ENCODE measurements at regions not wholly inside any gene's neighbourhood (a gene's known extent, or its start where the extent isn't known, plus 50 kb on each side); places are given as distances from the start of the nearest gene placed in this dataset.
"Not testable (repeated sequence)": the region's sequence is repeated elsewhere in the genome, so short reads cannot be mapped to it uniquely, and the experiment has no call there.

DNA sequence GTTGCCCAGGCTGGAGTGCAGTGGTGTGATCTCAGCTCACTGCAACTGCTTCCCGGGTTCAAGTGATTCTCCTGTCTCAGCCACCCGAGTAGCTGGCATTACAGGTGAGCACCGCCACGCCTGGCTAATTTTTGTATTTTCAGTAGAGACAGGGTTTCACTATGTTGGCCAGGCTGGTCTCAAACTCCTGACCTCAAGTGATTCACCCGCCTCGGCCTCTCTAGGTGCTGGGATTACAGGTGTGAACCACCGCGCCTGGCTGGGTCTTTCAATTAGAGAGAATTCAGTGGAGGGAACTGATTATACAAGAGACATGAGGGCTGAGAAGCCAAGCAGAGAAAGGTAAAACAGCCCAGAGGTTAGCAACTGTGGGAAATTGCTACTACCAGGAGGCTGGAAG is 78.6 kb upstream of the BRD7 start:
- DNase-seq = not testable (repeated sequence)

DNA sequence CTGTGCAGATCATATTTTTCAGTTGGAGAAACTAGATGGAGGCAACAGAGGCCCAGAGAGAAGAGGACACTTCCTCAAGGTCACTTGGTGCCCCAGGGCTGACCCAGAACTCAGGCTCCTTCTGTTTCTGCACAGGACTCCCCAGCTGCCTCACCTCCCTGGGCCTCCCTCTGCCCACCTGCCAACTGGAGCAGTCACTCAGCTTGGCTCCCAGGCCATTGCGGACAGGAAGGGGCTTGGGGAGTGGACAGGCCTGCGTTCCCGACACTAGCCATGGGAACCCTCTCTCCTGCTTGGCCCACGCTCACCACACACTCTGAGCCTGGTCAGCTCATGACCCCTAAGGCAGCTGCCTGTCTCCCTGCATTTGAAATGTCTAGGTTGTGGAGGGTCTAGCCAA is 78.1 kb upstream of the BRD7 start:
- no peak for DNase-seq

DNA sequence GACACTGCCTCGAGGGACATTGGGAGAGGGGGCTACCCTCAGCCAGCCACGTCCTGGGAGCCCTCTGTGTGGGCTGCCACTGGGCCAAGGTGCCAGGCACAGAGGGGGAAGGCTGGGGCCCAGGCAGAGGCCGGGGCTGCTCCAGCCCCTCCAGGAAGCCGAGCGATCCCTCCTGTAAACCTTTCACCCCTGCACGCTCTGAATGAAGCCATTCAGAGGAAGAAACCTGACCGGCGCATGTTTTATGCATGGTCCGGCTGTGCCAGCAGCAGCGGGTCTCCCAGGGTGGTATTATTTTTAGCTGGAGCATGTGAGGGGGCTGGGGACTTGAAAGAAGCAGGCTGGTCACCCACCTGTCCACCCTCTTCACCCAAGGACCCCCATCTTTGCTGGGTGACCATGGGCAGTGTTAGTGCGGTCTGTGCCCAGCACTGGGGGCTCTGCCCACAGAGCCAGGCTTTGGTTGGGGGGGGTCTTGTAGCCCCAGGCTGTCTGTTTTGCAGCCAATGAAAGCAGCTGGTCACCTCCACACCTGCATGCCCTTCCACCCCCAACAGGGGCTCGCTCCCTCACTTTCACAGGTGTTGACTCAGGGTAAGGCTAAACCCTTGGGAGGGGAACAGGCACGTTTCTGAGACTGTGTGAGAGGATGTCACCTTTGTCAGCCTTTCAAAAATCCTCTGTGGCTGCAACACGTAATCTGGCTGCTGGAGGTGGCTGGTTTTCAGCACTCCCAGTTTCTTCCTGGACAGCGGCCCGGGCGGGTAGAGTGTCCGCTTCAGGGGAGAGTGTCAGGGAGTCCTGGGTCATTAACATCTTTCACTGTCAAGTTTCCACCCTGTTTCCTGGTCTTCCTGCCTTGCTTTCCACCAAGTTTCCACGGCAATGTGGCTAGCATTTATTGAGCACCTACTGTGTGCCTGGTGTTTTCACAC is 77.1 kb upstream of the BRD7 start:
- DNase-seq = no peak

DNA sequence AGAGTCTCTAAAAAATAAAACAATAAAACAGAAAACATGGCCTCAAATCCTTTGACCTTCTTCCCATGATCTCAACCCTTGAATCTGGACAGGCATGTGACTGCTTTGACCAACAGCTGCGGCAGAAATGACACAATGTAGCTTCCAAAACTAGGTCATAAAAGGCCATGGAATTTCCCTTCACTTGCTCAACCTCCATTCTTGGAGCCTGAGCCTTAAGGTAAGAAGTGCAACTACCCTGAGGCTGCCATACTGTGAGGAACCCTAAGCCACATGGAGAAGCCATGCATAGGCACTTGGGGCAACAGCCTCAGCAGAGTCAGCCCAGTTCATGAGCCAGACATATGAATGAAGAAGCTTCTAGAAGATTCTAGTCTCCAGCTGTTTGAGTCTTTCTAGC is 75.7 kb upstream of the BRD7 start:
- DNase-seq = no peak

DNA sequence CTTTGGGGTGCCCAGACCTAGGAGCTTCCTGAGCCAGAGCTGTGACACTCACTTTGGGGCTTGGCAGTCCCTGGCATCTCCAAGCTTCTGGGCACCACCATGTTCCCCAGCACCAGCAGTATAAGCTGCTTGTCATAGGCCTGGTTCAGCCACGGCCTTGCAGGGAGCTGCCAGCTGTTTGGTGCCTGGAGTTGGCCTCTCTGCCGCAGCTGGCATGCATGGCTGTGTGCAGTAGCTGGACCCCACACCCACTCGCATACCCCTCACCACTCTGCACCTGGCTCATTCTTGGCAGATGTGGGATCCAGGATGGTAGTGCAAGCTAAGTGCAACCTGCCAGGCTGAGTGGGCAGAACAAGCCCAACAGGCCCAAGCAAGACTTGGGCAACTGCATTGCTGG is 73.4 kb upstream of the BRD7 start:
- DNase-seq = no peak

DNA sequence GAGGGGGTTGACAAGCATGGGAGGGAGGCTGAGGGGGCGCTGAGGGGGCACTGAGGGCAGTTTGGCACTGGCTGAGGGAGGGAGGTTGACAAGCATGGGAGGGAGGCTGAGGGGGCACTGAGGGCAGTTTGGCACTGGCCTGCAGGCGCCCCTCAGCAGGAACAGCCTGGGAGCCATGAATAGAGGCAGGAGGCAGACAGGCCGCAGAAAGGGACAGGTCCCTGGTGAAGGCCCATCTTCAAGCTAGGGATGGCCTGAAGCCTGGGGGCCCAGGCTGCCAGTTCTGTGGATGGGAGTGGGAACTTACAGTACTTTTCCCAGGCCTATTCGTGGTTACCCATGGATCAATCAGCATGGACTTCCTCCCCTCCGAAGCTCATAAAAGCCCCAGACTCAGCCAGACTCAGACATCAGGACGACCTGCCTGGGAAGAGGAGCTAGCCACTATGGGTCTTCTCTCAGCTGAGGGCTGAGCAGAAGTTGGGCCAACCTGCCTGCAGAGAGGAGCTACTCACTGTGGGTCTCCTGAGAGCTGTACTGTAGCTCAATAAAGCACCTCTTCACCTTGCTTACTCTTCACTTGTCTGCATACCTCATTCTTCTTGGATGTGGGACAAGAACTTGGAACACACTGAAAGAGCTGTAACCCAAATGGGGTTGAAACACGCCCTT is 72.8 kb upstream of the BRD7 start:
- DNase-seq = no peak

DNA sequence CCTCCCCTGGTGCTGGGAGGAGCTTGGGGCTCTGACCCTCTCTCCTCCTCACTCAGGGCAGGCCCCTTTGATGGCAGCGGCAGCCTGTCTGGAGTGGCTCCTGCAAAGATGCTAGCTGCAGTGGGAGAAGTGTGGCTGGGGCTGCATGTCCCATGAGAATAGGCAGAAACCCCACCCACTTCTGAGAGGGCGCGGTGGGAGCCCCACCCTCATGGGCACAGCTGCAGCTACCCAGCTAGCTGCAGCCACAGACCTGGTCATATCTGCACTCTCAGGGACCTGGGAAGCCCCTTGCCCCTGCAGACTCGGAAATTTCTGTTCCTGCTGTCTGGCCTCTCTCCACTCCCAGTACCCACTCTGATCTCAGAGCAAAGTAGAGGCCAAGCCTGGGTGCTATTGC is 72.2 kb upstream of the BRD7 start:
- DNase-seq = no peak

DNA sequence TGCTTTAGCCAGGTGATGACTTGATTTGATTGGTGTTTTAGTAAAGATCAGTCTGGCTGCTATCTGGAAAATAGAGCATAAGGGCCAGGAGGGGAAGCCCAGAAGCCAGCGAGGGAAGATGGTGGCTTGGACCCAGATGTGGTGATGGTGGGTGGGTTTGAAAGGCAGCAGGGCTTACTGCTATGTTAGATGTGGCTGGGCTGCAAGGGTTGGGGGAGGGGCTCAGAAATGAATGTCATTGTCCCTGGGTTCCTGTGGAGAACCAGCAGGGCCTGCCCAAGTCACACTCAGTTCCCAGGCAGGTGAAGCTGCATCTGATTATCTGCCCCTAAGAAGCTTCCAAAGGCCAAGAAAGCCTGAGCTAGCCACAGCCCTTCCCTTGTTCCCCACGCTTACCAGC is 71.7 kb upstream of the BRD7 start:
- DNase-seq = no peak

DNA sequence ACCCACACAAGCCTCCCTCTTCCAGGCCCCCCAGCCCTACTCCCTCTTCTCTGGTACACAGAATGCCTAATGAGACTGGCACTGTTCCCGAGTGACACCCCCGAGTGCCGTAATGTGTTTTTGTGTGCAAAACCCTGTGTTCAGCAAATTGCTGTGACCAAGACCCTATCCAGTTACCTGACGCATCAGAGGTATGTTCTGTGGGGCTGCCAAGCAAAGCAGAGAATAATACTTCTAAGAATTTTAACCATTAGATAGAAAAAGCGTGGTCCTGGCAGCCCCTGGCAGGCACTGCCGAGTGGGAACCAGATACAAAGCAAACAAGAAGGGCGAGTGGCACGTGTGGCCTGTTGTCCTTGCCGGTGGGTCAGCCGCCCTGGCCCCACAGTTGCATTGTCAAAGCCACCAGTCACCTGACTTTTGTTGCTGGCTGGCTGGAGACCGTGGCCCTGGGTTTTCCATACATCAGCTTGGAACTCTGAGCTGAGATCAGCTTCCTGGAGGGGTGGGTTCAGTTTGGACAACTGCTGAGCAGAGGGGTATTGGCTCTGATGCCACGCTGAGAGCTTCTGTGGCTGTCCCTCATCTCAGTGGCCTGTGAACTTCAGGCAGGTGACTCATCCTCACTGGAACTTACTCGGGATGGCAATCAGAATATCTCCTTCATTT is 69.1 kb upstream of the BRD7 start:
- DNase-seq = no peak

DNA sequence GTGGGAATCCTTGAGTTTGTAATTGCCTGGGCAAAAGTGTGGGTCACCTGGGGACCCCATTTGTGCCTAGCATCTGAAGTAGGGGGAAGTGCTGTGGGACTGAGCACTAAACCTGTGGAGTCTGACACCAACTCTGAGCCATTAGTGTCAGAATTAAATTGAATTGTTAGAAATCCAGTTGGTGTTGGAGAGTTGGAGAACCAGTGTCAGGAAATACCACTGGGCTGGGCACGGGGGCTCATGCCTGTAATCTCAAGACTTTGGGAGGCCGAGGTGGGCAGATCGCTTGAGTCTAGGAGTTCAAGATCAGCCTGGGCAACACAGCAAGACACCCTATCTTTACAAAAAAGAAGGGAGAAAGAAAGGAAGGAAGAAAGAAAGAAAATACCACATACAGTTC is 67.5 kb upstream of the BRD7 start:
- no peak for DNase-seq

DNA sequence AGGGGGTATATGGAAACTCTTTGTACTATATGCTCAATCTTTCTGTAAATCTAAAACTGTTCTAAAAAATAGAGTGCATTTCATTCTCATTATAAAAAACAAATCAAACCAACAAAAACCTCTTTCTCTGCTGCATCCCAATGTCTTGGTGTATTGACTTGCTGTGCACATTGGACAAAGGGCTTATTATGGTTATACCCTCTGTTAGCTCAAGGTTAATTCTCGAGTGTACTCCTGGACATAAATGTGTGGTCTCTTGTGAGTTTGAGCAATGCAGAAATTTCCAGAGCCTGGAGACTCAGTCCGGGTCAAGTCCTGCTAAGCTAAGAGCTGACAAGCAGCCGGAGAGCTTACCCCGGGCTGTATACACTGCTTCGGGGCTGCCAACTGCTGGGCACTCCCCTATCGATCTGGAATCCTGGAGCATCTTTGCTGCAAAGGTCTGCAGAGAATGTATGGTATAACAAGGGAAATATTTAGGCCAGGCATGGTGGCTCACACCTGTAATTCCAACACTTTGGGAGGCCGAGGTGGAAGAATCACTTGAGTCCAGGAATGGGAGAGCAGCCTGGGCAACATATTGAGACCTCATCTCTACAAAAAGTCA is 66.2 kb upstream of the BRD7 start:
- DNase-seq = no peak

DNA sequence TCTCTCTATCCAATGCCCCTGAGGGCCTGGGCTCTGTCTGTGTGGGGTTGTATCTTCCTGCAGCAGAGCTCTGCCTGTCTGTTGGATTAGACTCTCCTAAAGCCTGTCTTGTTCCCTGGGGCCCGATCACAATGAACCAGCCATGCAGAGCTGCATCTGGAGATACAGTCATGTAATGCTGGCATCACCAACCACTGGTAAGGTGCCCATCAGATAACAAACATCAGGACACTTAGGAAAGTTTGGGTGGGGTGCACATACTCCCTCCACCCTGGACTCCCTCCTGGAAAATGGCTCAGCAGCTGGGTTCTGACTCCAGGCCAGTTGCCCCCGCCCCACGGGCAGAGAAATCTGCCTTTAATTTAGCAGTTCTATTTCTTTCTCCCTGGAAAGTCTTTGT is 61.3 kb upstream of the BRD7 start:
- DNase-seq = no peak

DNA sequence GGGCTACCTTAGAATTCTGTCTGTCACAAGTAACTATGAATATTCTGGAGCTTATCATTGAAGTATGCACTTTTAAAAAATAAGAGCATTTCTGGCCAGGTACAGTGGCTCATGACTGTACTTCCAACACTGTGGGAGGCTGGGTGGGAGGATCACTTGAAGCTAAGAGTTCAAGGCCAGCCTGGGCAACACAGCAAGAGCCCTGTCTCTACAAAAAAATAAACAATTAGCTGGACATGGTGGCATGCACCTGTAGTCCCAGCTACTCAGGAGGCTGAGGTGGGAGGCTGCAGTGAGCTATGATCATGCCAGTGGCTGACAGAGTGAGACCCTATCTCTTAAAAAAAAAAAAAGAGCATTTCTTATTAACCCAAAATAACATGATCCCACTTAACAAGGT is 60.0 kb upstream of the BRD7 start:
- no peak for DNase-seq

DNA sequence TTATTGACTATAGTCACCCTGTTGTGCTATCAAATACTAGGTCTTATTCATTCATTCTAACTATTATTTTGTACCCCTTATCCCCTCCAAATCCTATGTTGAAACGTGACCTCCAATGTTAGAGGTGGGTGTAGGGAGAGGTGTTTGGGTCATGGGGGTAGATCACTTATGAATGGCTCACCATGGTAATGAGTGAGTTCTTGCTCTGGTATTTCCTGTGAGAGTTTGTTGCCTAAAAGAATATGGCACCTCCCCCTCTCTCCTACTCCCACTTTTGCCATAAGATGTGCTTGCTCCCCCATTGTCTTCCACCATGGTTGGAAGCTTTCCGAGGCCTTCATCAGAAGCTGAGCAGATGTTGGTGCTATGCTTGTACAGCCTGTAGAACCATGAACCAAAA is 59.3 kb upstream of the BRD7 start:
- DNase-seq = no peak

DNA sequence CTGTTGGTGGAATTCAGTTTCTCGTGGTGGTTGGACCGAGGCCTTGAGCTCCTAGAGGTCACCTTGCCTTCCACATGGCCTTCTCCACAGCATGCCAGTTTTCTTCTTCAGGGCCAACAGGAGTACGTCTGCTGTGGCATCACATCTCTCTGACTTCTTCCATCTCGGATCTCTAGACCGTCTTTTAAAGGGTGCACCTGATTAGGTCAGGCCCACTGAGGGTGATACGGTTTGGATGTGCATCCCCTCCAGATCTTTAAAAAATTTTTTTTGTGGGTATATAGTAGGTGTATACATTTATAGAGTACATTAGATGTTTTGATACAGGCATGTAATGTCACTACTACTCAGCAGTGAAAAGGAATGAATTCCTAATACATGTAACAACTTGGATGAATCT is 58.3 kb upstream of the BRD7 start:
- no peak for DNase-seq

DNA sequence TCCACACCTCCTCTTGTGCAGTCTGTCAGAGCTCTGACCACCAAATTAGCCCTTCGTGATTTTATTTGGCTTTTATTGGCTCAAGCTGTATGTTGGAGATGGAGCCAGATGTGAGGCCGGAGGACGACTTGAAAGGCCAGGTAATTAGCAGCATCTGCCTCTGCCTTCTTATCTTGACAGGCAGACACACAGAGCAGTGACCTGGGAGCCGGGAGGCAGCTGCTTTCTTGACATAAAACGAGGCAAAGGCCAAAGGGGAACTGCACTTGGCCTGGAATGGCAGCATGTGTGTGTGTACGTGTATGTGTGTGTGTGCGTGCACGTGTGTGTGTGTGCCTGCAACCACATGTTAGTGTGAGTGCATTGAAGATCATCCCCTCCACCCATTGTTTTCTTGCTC is 56.9 kb upstream of the BRD7 start:
- DNase-seq = no peak

DNA sequence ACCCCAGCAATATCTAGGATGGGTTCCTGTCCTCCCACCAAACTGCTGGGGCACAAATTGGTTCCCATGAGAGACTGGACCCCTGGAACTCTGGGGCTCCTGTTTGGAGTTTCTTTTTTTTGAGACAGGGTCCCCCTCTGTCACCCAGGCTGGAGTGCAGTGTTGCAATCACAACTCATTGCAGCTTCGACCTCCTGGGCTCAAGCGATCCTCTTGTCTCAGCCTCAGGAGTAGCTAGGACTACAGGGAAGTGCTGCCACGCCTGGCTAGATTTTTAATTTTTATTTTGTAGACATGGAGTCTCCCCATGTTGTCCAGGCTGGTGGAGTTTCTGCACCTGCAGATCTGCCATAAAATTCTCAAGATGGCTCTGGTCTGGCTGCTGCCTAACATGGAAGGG is 56.3 kb upstream of the BRD7 start:
- DNase-seq = no peak

DNA sequence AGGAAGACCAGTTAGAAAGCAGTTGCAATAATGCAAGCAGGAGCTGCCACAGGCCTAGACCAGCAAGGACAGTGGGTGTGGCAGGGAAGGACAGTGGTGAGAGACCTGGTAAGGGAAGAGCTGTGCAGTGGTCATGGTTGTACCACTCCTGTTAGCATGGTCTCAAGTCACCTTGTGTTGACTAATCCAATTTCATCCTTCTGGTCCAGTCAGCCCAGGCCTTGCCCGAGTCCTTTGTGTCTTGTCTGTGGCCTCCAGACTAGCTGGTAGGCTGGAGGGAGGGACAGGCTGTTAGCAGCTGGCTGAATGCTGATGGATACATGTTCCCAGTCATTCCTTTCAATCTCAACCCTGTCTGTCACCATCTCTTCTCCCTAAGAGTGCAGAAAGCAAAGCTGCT is 54.1 kb upstream of the BRD7 start:
- DNase-seq = no peak

DNA sequence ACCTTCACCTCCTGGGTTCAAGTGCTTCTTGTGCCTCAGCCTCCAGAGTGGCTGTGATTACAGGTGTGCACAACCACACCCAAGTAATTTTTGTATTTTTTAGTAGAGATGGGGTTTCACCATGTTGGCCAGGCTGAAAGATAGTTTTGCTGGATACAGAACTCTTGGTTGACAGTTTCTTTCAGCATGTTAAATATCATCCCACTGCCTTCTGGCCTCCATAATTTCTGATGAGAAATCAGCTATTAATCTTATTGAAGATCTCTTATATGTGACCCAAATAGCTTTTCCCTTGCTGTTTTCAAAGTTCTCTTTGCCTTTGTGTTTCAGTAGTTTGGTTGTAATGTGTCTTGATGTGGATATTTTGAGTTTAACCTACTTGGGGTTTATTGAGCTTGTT is 50.3 kb upstream of the BRD7 start:
- no peak for DNase-seq
